Cardiac fibroblast (primary cell): ENCODE measurements at regions not wholly inside any gene's neighbourhood (a gene's known extent, or its start where the extent isn't known, plus 50 kb on each side); places are given as distances from the start of the nearest gene placed in this dataset.
A peak's percentile ranks its signal among the peaks of the same experiment; 100 is the strongest.

Source experiments
- DNase-seq, 2 donors: peaks; one replicate each; pipeline versions ENCODE4 v3.0.0 to v3.0.0-alpha.2; 2010; ENCODE audit warnings: low read depth in 2 of 2
- H3K4me3 ChIP-seq, 2 donors: replicated peaks in 1 of 2; 1 replicate in 1 of 2; 2 replicates in 1 of 2; pipeline ENCODE4 v1.5.1; 2011; ENCODE audit warnings: low read depth in 2 of 2, low read length in 2 of 2, mild to moderate bottlenecking in 2 of 2, moderate library complexity in 1 of 2
- CTCF ChIP-seq: IDR thresholded peaks from one replicate; pipeline ENCODE4 v1.5.1; 2011; ENCODE audit warnings: low read depth, mild to moderate bottlenecking, low read length, inconsistent platforms

- no peak overlapping the region for H3K4me3 ChIP-seq
- DNase-seq, result no peak
- TF ChIP-seq CTCF, result no peak
Observed at GRCh38 chr9:80375477-80375876, 803.7 kb downstream of the TLE4 start.

GRCh38 chr9:80369641-80370040 is 797.9 kb downstream of the TLE4 start:
- TF ChIP-seq CTCF, result no peak
- DNase-seq, result peak in 1 of 2 donors; percentile 57
- H3K4me3 ChIP-seq, result no peak overlapping the region

- no peak for TF ChIP-seq CTCF
- H3K4me3 ChIP-seq, result no peak overlapping the region
- DNase-seq, result no peak
Observed at GRCh38 chr9:80366626-80367025, 794.9 kb downstream of the TLE4 start.

DNA sequence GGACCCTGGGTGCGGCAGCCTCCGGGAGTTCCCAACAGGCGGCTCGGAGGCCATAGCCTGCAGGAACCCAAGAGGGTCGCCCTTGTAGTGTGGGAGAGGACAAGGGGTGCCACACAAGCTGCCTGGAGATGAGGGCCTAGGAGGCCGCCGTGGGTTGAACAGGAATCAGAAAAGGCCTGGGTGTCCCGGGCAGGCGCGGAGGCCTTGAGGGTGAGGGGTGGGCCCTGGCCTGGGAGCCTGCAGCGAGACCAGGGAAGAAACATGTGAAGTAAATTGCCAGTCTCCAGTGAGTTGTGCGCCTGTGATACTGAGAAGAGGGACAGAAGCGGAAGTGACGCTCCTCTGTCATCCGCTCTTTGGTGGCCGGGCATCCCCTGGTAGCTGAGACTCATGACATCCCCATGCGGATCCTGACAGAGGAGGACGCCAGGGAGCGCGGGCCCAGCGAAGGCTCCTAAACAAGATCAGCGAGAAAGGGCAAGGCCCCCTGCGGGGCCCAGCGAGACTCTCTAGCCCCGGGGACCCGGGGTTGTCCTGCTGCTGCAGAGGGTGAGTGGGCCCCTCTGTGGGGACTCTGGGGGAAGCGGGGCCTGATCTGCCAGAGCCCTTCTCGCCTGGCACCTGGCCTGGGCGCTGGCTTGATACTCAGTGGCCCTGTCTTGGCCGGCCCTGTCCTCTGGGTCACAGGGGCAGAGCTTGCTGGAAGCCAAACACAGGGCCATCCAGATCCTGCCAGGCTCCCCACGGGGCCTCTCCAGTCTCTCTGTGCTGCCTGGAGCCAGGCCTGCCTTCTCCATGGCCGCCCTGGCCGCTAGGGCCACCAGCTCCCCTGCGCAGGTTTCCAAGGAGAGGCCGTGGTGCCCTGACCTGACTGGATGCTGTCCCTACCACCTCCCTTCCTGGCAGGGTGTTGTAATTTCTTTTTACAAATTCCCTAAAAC is 788.4 kb downstream of the TLE4 start:
- no peak overlapping the region for H3K4me3 ChIP-seq
- TF ChIP-seq CTCF, result no peak
- no peak for DNase-seq

DNA sequence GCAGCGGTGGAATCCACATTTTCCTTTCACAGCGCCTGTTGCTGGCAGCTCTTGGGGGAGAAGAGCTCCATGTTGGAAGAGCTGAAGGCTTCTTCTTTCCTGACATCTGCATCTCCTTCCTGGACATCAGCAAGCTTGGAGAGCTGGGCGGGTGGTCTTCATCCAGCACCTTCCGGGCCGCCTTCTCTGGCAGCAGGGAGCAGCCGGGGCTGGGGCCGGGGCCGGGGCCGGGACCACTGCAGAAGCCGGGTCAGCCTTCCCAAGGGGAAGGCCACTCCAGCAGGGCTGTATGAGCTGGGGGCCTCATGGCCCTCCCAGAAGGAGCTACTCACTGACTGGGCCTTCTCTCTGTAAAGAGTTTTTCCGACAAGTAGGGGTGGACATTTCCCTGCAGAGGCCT is 787.5 kb downstream of the TLE4 start:
- H3K4me3 ChIP-seq, result no peak overlapping the region
- TF ChIP-seq CTCF, result no peak
- no peak for DNase-seq

- no peak for DNase-seq
- no peak overlapping the region for H3K4me3 ChIP-seq
- no peak for TF ChIP-seq CTCF
Observed at GRCh38 chr9:80352967-80353366, 781.2 kb downstream of the TLE4 start.
